ENCODE measurements at regions not wholly inside any gene's neighbourhood (a gene's known extent, or its start where the extent isn't known, plus 50 kb on each side); places are given as distances from the start of the nearest gene placed in this dataset.
"Not testable (repeated sequence)": the region's sequence is repeated elsewhere in the genome, so short reads cannot be mapped to it uniquely, and the experiment has no call there.

DNA sequence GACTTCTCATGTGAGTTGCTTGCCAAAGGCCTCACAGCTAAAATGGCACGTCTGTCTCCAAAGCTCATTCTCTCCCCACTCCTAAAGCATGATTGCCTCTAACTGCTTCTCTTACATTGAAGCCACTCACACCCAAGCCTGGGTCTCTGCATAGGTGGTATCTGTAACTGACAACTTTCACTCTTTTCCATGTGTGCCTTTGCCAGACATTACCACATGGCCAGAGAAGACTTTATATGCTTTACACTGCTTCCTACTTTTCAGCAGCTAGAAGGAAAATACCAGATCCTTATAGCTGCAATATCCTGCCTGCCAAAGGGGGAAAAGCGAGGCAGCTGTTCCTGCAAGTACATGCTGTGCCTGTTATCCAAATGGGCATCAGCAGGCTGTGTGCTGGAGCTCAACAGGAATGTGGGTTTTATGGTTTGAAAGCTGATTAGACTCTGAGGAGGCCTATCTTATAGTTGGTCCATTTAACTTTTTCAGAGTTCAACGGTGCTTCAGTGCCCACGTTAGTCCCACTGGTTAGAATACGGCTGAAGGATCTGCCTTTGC lies 547.1 kb downstream of the RAB38 start:
- DNase-seq = no peak

DNA sequence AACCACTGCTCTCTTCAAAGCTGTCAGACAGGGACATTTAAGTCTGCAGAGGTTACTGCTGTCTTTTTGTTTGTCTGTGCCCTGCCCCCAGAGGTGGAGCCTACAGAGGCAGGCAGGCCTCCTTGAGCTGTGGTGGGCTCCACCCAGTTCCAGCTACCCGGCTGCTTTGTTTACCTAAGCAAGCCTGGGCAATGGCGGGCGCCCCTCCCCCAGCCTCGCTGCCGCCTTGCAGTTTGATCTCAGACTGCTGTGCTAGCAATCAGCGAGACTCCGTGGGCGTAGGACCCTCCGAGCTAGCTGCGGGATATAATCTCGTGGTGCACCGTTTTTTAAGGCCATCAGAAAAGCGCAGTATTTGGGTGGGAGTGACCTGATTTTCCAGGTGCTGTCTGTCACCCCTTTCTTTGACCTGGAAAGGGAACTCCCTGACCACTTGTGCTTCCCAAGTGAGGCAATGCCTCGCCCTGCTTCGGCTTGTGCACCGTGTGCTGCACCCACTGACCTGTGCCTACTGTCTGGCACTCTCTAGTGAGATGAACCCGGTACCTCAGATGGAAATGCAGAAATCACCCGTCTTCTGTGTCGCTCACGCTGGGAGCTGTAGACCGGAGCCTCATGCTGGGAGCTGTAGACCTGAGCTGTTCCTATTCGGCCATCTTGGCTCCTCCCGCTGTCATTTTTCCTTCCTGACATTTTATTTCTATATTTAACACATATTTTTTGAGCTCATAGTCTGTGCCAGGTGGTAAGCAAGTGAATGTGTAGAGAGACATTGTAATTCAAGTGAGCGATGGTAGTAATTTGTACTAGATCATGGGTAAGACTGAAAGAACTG lies 551.5 kb downstream of the RAB38 start:
- DNase-seq = not testable (repeated sequence)

DNA sequence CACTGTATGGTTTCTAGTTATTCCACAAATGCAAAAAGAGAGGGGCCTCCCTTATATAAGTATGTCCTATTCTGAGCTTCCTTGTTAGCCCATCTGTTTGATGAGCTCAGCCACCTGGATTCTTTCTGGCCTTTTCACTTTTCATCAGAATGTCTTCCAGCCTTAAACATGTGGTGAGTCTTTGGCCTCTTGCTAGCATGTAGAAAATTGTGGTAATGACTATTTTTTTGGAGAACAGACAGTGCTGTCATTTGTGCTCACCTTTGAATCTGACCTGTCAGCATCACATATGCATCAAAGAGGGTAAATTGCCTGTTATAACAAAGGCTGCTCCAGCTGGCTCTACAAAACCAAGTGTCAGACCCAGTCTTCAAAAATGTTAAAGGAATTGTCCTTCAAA lies 558.7 kb downstream of the RAB38 start:
- DNase-seq = no peak

DNA sequence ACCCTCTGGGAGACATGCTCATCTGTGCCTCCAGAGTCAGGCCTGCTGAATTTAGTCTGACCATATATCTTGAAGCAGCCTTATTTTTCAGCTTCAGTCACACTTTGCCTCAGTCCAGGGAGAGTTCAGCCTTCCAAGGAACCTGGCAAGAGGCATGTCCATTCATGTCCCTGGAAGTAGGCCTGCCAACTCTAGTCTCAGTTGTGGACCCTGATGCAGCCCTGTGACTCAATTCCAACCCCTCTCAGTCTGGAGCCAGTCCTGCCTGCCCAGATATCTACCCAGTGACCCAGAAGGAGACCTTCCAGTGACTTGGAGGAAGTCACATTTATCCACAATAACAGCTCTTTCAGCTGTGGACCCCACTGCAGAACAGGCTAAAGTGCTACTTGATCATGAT lies 566.6 kb downstream of the TMEM135 start:
- DNase-seq = no peak

DNA sequence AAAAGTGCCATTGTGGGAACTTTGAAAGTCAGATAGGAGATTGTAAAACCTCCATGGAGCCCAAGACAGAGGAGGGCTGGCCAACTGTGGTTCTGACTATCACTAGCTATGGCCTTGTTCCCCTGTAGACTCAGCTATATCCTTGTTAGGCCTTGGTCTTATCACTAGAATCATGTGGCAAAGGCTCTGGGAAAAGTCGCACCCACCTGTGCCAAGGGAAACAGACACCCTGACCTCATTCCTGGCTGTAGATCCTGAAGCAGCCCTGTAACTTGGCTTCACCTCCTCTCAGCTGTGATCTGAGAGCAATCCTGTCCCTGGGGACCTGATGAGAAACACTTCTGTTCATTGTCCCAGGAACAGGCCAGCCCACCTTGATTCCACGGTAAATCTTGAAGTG lies 566.2 kb downstream of the TMEM135 start:
- no peak for DNase-seq

DNA sequence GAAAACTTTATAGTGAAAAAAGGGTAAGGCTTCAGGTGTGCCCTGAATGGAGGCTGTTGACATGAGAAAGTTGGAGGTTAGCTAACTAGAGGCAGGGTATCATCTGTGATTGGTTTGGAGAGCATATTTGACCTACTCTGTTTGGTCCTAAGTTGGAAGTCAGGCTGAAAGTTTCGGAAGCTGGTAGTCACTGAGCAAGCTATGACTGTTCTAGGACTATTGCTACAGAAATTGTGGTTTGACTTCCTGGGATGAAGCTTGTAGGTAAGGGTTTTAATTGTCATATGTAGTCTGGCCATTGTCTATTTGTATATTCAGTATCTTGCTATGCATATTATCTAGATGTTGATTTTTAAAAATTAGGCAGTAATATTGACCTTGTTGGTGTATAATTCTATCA lies 565.0 kb downstream of the TMEM135 start:
- no peak for DNase-seq

DNA sequence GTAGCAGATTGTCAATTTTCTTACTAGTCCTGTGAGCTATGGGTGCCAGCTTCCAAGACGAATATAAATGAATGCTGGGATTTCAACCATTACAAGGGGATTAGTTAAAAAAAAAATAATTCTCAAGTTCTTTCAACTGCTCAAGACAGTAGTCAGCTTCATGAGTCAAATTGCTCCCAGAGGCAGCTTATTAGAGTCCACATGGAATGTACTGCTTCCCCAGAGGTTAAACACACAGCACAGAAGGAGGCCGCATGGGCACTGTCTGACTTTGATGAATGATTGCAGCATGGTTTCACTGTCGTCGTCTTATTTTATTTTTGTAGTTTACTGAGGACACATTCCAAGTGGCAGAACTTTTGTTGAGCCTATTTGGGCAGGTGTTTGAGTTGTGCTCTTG lies 563.2 kb downstream of the TMEM135 start:
- no peak for DNase-seq

DNA sequence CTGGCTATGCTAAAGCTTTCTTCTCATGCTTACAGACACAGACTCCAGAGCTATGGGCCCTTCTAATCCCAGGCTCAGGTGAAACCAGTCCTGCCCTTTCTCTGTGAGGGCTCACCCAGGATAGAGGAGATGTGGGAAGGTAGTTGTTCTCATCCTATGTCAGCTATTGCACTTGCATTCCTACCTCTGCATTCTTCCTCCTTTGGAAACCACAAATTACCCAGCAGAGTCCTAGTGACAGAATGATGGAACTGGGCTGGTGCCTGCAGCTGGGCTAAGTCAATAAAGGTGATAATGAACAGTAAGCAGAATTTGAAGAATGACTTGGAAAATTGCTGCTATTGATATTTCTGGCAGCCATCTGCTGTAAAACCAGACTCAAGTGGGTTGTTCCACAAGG lies 560.0 kb downstream of the TMEM135 start:
- no peak for DNase-seq

DNA sequence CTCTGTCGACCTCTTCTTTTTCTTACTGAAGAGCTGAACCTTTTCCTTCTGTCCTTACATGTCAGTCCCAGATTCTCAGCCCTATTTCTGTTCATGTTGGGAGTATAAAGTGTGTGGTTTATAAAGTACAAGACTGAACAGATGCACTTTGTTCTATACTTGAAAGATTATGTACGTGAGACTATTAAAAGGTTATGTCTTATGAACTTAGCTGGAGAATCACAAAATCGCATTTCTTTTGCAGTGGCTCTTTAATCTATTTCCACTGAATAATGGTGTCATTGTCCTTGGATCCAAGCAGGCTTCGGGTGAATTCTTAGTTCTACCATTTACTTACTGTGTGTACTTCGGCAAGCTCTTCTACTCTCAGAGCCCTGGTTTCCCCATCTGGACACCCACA lies 558.4 kb downstream of the TMEM135 start:
- DNase-seq = no peak

DNA sequence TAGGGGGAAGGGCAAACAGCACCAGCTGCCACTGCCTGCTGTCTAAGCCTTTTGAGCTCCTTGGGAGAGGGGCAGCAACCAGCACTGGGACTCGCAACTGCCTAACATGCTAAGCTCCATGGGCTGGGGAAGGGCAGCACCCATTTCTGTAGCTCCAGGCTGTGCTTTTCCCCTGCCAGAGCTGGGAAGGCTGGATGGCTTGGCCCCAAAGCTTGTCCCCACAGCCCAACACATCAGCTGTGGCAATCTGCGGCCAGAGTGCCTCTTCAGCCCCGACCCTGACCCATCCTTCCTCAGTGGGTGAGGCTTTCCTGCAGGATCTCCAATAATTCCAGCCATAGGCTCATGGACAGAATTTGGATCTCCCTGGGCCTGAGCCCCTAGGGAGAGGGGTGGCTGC lies 551.3 kb downstream of the TMEM135 start:
- no peak for DNase-seq

DNA sequence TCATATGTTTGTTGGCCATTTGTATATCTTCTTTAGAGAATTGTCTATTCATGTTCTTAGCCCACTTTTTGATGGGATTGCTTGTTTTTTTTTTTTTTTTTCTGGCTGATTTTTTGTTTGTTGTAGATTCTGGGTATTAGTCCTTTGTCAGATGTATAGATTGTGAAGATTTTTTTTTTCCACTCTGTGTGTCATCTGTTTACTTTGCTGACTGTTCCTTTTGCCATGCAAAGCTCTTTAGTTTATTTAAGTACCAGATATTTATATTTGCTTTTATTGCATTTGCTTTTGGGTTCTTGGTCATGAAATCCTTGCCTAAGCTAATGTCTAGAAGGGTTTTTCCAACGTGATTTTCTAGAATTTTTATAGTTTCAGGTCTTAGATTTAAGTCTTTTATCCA lies 547.9 kb downstream of the TMEM135 start:
- not testable (repeated sequence) for DNase-seq

DNA sequence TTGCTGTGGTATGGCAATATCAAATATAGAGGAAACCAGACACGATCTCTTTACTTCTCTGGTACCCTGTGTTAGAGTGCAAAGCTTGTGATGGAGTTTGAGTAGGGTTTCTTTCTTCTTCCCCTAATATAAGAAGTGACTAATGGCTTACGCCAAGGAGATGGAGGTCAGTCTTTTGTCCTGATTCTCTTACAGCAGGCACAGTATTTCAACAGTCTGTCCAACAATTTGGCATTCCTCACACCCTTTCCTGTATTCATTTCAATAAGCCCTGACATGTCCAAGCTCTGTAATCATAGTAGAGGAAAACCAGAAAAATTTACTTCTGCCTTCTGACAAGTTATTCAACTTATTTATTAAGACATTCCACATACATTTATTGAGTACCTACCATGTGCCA lies 546.2 kb downstream of the TMEM135 start:
- no peak for DNase-seq

DNA sequence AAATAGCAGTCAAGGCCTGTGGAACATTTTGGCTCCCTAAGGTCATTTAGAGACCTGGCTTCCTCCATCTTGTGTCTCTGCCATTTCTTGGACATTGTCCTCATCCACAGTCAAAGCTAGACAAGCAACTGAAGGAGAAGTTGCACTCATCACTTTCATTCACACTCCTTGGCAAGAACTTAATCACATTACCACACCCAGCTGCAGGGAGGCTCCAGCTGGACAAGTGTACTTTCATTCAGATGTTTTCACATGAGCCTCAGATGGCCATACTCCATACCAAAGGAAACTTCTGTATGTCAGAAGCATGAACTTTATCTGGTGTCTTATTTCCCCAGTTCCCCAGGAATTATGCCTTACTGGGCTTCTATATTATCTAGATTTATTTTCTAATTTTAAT lies 537.4 kb downstream of the TMEM135 start:
- no peak for DNase-seq

DNA sequence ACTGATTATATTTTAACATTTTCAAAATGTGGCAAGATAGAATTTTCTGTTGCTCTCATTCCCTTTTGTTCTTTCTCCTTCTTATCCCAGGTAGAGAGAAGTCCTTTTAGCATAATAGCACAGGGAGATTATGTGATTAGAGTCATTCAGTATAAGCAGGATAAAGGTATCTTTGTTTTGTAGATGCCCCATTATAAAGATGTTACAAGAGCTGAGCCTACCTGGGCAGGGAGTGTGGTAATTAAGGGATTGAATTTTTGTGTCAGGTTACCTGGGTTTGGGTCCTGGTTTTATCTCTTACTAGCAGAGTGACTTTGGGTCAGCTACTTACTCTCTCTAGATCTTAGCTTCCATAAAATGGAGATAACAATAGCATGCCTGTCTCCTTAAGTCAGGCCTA lies 536.5 kb downstream of the TMEM135 start:
- DNase-seq = no peak

DNA sequence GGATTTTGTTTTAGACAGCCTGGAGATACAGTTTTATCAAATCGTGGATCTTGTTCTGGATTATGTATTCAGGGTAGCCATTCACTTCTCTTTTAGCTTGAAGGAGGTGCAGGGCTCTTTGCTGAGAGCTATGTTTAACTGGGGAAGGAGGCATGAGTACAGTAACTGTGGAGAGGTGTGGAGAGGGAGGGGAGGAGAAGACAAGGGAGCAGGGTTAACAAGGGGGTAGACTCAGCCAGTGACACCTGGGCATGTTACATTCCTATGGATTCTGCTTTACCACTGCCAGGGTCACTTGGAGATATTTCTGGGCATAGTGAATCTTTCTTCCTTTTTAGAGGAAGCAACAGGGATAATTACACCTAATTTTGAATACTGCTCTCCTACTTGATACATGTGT lies 536.0 kb downstream of the TMEM135 start:
- DNase-seq = no peak

DNA sequence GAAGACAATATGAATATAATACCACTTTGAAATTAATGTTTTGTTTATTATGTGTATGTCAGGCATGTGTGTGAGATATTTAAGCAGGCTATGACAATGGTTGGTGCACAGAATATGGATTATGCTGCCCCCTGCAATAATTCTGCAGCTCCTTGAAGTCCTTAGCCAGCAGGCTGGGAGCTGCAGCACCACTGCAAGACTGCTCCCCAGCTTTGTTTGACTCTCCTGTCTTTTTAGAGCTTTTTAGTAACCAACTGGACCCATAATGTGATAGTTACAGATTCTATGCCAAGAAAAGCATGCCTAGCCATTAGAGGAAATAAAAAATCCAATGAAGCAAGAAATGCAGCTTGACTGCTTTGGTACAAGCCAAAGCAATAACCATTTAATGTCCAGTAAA lies 535.1 kb downstream of the TMEM135 start:
- DNase-seq = no peak

DNA sequence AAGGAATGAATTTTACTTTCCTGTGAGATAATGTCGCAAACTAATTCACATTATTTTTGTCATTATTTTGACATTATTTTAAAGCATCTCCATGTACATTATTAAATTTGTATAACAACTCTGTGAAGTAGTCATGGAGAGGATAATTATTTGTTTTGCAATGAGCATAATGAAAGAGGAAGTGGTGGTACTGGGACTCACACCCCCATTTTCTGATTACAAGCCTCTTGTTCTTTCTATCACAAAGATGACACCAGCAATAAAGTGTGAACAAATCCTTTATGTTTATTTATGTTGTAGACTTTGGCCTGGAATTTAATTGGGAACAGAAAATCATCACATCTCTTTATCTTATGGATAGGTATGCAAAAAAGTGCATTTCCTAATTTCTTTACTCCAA lies 522.6 kb downstream of the TMEM135 start:
- DNase-seq = no peak

DNA sequence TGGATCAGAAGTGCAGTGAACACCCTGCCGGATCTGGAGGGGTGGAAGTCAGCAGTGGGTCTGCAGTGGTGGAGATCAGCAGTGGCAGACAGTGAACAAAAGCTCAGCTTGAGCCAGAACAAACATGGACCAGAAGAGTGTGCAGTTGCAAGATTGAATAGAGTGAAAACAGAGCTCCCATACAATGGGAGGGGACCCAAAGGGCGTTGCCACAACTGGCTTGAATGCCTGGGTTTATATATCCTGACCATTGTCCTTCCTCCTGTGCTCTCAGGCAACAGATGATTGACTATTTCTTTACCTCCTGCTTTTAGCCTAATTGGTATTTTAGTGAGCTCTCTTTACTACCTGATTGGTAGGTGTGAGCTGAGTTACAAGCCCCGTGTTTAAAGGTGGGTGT lies 522.1 kb downstream of the TMEM135 start:
- not testable (repeated sequence) for DNase-seq

DNA sequence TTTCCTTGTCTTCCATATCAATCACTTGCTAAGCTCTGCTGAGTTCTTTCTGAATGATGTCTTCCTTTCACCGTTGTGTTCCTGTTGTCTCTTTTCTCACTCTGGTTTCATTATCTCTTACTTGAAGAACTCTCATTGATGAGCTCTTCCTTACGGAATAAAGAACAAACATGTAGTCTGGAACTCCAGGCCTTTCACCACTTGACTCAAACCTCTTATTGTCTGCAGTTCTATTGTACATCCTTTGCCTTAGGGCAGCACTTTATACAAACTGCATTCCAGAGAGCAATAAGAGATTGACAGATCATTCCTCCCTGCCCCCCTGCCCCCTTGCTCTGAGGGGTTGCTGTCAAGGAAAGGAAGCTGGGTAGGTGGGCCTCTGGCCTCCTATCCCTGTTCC lies 517.4 kb downstream of the TMEM135 start:
- DNase-seq = no peak

DNA sequence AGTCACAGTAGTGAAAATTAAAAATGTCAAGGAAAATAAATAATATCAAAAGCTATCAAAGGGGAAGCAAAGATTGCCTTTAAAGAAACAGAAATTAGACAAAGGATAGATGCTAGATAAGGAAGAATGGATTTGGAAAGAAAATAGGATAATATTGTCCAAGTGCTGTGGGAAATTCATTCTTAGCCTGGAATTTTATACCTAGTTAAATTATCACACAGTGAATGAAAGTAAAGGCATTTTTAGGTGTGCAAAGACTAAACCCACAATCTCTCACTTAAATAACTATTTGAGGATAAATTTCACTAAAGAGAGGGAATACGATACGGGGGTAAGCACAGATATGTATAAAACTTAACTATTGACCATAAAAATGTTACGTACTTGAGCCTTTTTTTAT lies 511.1 kb downstream of the TMEM135 start:
- no peak for DNase-seq

DNA sequence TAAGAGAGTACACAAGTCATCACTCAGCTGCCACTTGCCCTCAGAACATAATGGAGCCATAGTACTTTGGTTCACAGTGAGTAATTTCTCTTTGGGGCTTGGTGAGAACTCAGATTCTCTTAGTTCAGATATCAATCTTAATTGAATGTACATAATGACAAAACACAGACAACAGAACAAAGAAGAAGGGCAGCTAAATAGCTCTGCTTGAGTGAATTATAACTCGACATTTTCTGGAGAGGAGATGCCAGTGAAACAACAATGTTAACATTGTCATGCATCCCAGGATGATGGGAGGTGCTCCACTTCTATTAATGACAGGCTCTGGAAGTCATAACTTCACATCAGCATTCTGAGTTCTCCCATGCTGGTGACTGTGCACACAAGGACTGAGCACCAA lies 508.1 kb downstream of the TMEM135 start:
- no peak for DNase-seq

DNA sequence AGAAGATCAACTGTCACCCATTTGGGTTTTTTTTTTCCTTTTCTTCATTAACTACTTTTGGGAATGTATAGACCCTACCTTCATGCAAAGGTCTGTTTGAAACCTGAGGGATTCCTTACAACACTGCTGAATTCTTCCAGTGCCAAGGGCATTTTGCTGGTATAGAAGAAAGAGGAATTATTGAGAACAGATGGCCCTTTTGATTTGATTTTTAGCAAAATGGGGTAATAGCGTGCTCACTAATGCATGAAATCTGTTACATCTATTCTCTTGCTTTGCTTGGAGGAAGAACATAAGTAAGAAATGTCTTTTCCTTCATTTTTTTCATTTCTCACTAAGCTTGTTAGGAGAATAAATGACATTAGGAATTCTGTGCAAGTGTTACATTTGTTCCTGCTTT lies 501.9 kb downstream of the TMEM135 start:
- no peak for DNase-seq

DNA sequence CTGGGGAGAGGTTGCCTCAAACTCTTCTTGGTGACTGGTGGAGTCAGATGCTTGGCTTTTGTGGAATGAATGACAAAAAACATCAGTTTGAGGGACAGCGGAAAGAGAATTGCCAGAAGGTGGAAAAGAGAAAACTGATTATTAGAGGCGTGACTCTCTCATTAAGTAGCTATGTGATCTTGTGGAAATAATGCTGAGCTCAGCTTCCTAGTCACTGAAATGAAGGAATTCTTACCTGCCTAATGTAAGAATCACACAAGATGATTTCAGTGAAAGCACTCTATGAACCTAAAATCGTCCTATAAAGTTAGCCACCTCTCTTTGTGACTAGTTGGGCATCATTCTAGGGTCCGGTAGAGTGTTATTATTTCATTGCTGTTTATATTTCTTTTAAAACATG lies 498.8 kb downstream of the TMEM135 start:
- no peak for DNase-seq

DNA sequence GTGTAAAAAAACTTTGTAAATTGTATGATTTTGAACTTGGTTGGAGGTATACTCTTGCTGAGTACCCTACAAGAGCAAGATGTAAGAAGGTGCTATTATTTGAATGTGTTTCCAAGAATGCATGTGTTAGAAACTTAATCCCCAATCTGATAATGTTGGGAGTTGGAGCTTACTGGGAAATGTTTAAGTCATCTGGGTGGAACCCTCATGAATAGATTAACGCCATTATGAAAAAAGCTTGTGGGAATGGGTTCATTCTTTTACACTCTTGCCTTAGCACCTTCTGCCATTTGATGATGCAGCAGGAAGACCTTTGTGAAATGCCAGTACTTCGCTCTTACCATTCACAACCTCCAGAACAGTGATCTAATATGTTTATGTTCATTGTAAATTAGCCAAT lies 498.3 kb downstream of the TMEM135 start:
- no peak for DNase-seq

DNA sequence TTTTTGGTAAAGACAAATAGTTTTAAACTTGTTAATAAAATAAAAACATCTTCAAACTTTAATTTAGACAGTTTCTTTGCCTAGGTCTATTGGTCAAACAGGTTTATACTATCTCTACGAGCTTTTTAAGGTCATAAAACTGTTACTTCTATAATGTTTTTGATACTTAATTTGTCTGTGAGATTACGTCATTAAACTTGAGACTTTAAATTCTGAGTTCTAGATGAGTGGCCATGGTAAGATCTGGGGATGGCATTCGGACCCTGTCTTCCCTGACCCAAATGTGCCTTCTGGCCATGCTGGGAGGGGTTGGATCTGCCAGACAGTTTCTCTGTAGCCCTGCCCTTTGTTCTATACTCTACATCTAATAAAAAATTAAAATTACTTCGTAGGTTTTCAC lies 497.8 kb downstream of the TMEM135 start:
- no peak for DNase-seq
